ENCODE measurements at regions not wholly inside any gene's neighbourhood (a gene's known extent, or its start where the extent isn't known, plus 50 kb on each side); places are given as distances from the start of the nearest gene placed in this dataset.

DNA sequence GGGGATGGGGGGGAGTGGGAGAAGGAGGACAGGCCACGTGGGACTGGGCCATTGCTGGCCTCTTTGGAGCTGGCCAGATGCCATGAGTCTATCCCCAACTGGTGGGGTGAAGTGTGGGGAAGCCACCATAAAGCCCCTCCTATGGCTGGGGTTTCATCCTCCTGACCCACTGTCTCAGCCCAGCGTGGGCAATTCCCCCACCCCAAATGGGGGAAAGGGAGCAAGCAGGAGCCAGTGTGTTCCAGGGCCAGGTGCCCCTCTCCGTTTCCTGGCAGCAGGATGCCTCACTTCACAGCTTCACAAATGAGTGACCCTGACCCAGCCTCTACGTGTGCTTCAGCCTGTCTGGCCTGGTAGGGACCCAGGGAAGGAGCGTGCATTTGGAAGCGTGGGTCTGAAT is 474.7 kb upstream of the HS6ST1 start:
- TF ChIP-seq CTCF (IDR thresholded peaks at IDR 0.05; ENCODE audit: control insufficient read depth, insufficient read depth, low read depth, low read length, missing control alignments) = no peak
- no peak for DNase-seq (ENCODE audit: low read depth)

DNA sequence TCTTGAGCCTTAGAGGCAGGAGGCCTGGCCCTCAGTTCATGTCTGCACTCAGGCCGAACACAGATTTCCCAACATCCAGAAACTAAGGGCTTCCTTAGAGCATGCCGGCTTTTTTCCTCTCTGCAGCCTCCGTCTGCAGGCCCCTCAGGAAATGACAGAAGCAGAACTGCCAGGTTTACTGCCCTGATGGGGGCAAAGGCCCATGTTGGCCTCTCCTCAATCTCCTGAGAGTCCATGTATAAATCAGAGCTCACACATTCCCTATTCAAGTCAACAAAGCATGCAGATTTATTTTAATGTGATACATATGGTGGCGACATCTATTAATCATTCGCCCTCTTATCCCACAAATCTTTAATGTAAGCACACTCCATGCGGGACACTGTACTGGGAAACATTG is 475.6 kb upstream of the HS6ST1 start:
- no peak overlapping the region for H3K4me3 ChIP-seq (ENCODE audit: control insufficient read depth, low read depth, low read length)
- DNase-seq (ENCODE audit: low read depth) = no peak
- no peak for TF ChIP-seq CTCF (IDR thresholded peaks at IDR 0.05; ENCODE audit: control insufficient read depth, insufficient read depth, low read depth, low read length, missing control alignments)

More for the DNA sequence above, 474.7 kb upstream of the HS6ST1 start:
- H3K4me3 ChIP-seq (ENCODE audit: control insufficient read depth, low read depth, low read length) = no peak overlapping the region

DNA sequence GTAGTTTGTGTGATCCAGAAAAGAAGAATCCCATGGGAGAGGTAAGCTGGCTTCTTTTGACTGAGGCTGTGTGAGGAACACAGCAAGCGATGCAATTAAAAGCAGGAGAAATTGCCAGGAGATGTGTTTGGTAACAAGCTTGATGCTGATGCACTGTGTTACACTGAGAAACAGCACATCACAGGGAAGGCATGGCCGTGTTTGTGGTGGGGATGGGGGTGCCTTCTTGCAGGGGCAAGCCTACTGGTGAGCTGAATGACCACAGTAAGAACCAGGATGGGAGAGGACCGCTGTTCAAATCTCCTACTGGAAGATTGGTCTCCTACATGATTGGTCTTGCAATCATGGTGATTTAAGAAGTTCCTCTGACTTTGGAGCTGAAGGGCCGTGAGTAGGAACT is 477.7 kb upstream of the HS6ST1 start:
- H3K4me3 ChIP-seq (ENCODE audit: control insufficient read depth, low read depth, low read length) = no peak overlapping the region
- no peak for DNase-seq (ENCODE audit: low read depth)
- TF ChIP-seq CTCF (IDR thresholded peaks at IDR 0.05; ENCODE audit: control insufficient read depth, insufficient read depth, low read depth, low read length, missing control alignments) = no peak

DNA sequence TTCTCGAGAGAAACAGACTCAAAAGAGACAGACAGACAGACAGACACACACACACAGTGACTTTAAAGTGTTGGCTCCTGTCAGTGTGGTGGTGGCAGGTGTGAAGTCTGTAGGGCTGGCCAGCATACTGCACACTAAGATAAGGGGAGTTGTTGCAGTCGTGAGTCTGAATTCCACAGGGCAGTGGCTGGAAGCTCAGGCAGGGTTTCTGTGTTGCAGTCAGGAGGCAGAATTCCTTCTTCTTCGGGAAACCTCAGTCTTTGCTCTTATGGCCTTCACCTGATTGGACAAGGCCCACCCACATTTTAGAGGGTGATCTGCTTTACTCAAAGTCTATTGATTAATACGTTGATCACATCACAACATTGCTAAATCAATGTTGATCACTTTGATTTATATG is 478.4 kb upstream of the HS6ST1 start:
- DNase-seq (ENCODE audit: low read depth) = no peak
- H3K4me3 ChIP-seq (ENCODE audit: control insufficient read depth, low read depth, low read length) = no peak overlapping the region
- no peak for TF ChIP-seq CTCF (IDR thresholded peaks at IDR 0.05; ENCODE audit: control insufficient read depth, insufficient read depth, low read depth, low read length, missing control alignments)

DNA sequence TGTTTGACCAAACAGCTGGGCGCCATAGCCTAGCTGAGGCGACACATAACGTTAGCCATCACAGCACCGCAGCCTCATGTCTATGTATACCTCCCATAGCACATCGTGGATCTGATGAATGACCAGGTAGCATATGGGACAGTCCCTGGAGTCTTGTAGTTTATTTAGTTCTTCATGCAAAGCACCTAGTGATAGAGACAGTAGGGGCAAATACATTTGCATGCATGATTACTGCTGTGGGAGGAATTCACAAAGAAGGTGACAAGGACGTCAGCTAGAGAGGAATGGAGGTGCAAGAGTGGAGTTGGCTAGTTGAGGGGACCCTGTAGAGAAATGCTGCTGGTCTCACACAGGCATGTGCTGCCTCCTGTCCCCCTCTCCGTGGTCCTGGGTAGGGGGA is 478.9 kb upstream of the HS6ST1 start:
- H3K4me3 ChIP-seq (ENCODE audit: control insufficient read depth, low read depth, low read length) = no peak overlapping the region
- no peak for DNase-seq (ENCODE audit: low read depth)
- TF ChIP-seq CTCF (IDR thresholded peaks at IDR 0.05; ENCODE audit: control insufficient read depth, insufficient read depth, low read depth, low read length, missing control alignments) = no peak

DNA sequence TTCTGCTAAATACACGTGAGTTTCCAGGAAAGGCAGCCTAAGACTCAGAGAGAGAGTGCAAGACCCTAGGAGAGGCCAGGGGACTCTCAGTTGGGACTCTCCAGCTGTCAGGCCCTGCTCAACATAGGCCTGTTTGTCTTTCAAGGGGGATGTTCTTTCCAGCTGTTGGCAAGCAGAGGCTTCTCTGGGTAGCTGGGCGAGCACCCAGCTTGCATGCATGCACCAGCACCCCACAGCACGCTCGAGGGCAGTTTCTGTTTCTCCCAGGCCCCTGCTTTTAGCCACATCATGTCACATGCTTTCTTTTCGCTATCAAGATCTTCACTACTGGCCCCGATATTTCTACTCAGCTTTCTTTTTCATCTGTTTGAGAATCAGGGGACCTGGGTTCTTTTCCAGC is 479.3 kb upstream of the HS6ST1 start:
- no peak for TF ChIP-seq CTCF (IDR thresholded peaks at IDR 0.05; ENCODE audit: control insufficient read depth, insufficient read depth, low read depth, low read length, missing control alignments)
- no peak for DNase-seq (ENCODE audit: low read depth)
- H3K4me3 ChIP-seq (ENCODE audit: control insufficient read depth, low read depth, low read length) = no peak overlapping the region
